ENCODE measurements at regions not wholly inside any gene's neighbourhood (a gene's known extent, or its start where the extent isn't known, plus 50 kb on each side); places are given as distances from the start of the nearest gene placed in this dataset.

DNA sequence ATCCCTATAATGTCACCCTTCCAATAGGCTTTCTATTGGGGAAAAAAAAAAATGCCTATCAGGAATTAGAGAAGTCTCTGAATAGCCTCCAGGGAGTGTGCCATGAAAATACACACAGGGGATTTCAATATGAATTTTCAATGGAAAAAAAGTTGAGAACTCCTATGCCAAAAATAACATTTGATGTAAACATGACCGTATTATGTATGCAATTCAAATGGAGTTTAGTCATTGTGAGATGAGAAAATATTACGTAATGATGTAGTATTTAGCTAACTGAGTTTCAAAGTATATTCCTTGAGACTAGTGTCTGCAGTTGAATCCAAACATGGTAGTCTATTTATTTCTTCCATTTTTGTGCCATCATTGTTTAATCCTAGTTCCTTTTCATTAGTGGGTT lies 182.3 kb downstream of the BLID start:
- TF ChIP-seq, protein P1, sequence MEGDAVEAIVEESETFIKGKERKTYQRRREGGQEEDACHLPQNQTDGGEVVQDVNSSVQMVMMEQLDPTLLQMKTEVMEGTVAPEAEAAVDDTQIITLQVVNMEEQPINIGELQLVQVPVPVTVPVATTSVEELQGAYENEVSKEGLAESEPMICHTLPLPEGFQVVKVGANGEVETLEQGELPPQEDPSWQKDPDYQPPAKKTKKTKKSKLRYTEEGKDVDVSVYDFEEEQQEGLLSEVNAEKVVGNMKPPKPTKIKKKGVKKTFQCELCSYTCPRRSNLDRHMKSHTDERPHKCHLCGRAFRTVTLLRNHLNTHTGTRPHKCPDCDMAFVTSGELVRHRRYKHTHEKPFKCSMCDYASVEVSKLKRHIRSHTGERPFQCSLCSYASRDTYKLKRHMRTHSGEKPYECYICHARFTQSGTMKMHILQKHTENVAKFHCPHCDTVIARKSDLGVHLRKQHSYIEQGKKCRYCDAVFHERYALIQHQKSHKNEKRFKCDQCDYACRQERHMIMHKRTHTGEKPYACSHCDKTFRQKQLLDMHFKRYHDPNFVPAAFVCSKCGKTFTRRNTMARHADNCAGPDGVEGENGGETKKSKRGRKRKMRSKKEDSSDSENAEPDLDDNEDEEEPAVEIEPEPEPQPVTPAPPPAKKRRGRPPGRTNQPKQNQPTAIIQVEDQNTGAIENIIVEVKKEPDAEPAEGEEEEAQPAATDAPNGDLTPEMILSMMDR (IDR thresholded peaks at IDR 0.05; ENCODE audit: insufficient read depth, missing control alignments) = no peak
- no peak for DNase-seq (ENCODE audit: insufficient read length, low spot score)
- no peak for FAIRE-seq

DNA sequence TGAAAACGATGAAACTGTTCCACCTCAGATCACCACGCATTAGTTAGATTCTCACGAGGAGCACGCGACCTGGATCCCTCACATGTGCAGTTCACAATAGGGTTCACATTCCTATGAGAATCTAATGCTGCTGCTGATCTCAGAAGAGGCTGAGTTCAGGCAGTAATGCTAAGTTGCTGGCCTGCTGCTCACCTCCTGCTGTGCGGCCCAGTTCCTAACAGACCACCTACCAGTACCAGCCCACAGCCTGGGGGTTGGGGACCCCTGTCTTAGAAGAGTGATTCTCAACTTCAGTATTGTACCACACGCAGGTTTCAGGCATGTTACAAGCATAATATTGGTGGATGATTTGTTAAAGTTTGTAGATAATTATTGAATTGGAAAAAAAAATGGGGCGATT lies 182.7 kb downstream of the BLID start:
- DNase-seq (ENCODE audit: insufficient read length, low spot score) (no peak), FAIRE-seq (no peak)
- TF ChIP-seq, protein P1 (IDR thresholded peaks at IDR 0.05; ENCODE audit: insufficient read depth, missing control alignments) = no peak

DNA sequence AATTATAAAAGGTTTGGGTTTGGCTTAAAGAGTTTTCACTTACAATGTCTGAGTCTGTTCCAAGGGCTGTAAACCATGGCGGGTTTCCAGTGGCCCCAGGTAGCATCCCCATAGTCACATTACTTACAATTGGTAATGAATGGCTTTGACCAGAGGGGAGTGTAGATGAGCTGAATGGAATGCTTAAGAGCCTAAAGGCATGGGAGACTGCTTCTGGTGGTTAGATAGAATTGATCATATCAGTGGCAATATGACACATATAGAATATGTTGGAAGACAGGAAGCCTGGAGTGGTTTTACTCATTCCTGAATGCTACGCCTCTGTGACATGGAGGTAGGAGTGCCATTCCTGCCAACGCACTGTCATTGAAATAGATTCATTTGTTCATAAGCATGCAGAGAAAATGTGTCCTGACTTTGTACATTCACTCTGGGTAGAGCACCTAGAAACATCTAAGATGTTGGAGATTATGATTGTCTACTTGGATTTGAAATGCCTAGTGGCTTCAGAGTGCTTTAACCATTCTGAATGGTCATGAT lies 183.3 kb downstream of the BLID start:
- DNase-seq (ENCODE audit: insufficient read length, low spot score) = no peak
- no peak for FAIRE-seq
- TF ChIP-seq, protein P1 (IDR thresholded peaks at IDR 0.05; ENCODE audit: insufficient read depth, missing control alignments) = no peak

DNA sequence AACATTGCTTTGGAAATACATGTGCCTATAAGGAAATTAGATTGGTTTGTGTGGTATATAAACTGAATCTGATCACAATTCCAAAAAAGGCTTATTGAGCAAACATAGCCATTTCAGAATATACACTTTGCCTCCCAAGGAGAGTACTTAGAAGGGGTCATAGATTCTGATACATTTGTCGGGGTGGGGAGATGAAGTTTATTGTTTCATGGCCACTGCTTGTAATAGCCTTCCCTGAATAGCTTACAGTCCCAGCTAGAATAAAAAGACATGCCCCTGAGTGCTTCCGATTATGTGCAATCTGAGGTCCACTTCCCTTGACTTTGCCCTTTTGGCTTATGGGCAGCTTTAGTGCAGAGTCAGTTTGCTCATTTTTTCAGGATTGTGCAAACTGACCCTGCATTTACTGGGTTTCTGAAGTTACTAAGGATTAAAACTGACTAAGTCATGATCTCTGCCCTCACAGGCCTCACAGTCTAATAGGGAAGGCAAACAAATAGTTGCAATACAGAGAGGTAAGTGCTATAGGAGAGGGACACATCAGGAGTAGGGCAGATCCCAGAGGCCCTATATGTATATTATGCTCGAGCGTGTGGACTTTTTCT lies 184.2 kb downstream of the BLID start:
- FAIRE-seq = no peak
- no peak for DNase-seq (ENCODE audit: insufficient read length, low spot score)
- TF ChIP-seq, protein P1 (IDR thresholded peaks at IDR 0.05; ENCODE audit: insufficient read depth, missing control alignments) = no peak

DNA sequence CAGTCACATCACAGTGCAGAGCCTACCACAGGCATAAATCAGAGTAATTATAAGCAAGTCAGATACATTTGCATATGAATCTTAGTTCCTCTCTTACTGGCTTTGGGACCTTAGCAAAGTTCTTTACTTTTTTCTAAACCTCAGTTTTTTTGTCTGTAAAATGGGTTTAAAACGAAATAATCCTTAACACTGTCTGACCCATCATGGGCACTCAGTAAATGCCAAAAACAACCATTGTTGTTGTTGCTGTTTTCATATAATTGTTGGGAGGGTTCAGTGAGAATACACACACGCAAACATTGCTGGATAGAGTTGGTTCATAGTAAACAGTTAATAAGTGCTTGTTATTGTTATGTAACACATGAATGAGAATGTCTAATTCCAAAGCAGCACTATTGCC lies 184.9 kb downstream of the BLID start:
- TF ChIP-seq, protein P1 (IDR thresholded peaks at IDR 0.05; ENCODE audit: insufficient read depth, missing control alignments) = no peak
- no peak for FAIRE-seq
- DNase-seq (ENCODE audit: insufficient read length, low spot score) = no peak

DNA sequence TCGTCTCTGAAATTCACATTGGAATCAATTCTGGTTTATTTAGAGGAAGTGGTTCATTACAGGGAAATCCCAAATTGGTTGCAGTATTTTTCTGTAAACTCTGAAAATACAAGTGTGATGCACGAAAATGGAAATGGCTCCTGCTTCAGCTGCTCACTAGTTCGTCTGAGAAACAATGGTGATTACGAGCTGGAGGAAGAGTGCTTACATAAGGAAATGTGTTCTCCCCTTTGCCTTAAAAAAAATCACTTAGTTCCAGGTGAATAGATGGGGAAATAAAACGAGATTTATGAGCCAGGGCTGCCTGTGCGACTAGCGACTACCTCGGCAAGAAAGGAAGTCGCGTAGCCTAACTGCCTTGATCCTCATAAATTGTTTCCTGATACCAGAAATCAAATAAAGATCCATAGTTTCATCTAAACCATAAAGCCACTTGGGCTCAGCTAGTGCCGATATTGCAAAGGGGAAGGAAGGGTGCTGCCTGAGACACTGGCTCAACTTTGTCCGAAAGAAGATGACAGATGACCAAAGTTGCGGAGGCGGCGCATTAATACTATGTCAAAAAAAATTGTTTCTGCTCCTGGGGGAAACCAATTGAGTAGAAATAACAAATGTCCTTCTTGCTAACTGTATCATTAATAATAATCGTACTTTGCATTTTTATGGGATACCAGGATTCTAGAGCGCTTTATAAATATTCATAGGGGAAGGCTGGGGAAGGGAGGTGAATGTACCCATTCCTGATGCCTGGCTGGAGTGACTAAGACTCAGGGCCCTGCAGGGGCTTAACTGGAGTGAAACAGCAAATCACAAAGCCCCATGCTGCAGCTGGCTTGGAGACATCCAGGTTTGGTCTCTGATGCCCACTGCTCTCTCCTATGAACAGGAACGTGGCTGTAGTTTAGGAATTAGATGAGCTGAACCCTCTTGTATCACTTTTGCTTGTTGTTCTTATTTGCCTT lies 185.7 kb downstream of the BLID start:
- TF ChIP-seq, protein P1 (IDR thresholded peaks at IDR 0.05; ENCODE audit: insufficient read depth, missing control alignments) = no peak
- no peak for DNase-seq (ENCODE audit: insufficient read length, low spot score)
- FAIRE-seq = no peak

Data from D721Med (cell line).